MCF 10A (cell line): ENCODE measurements at regions not wholly inside any gene's neighbourhood (a gene's known extent, or its start where the extent isn't known, plus 50 kb on each side); places are given as distances from the start of the nearest gene placed in this dataset.

Source experiments
- BruUV-seq: library from RNA; stranded (reverse); fragments of 400-500 nt; replicated peaks from 2 replicates; lab custom pipeline; 2021; lab: Mats Ljungman, UMichigan
- CTCF ChIA-PET: fragments of 300-600 bp; sonication (Branson Sonifier 250); formaldehyde crosslinking; extraction: SDS; loops from one replicate; lab custom pipeline; 2021; ENCODE audit warnings: antibody characterized with exemption, inconsistent platforms; lab: Yijun Ruan, JAX
- POLR2A ChIA-PET: fragments of 300-600, 350-650 bp; sonication (Branson Sonifier 250); formaldehyde crosslinking; extraction: SDS; loops from one replicate; lab custom pipeline; 2020; ENCODE audit warnings: antibody characterized with exemption, inconsistent platforms; lab: Yijun Ruan, JAX
- DNase-seq: peaks from one replicate; pipeline ENCODE4 v3.0.0-alpha.2; 2018; ENCODE audit not compliant: unreplicated experiment
- H3K27ac Mint-ChIP-seq: one replicate; pipeline ENCODE4 v1.8.0; 2022; ENCODE audit warnings: mild to moderate bottlenecking, low read depth, mixed read lengths; ENCODE audit not compliant: unreplicated experiment
- H3K27me3 Mint-ChIP-seq: one replicate; pipeline ENCODE4 v1.8.0; 2022; ENCODE audit warnings: mixed read lengths; ENCODE audit not compliant: insufficient read depth, unreplicated experiment
- H3K36me3 Mint-ChIP-seq: one replicate; pipeline ENCODE4 v1.8.0; 2022; ENCODE audit warnings: mild to moderate bottlenecking, moderate library complexity, mixed read lengths; ENCODE audit not compliant: insufficient read depth, unreplicated experiment
- H3K4me1 Mint-ChIP-seq: one replicate; pipeline ENCODE4 v1.8.0; 2022; ENCODE audit warnings: mixed read lengths; ENCODE audit not compliant: insufficient read depth, unreplicated experiment
- H3K4me3 Mint-ChIP-seq: one replicate; pipeline ENCODE4 v1.8.0; 2022; ENCODE audit warnings: mild to moderate bottlenecking, moderate library complexity, mixed read lengths; ENCODE audit not compliant: unreplicated experiment
- H3K9me3 Mint-ChIP-seq: one replicate; pipeline ENCODE4 v1.8.0; 2022; ENCODE audit warnings: mixed read lengths; ENCODE audit not compliant: unreplicated experiment
- CTCF ChIP-seq: fragments of 200-600 bp; IDR thresholded peaks from one replicate; pipeline ENCODE4 v1.8.0; 2022; ENCODE audit warnings: antibody characterized with exemption, mild to moderate bottlenecking; ENCODE audit not compliant: unreplicated experiment
- intact Hi-C: fragments of 100-400 bp; cut with micrococcal nuclease; formaldehyde crosslinking; loops from 2 replicates; pipeline ENCODE4 v1.14.1; 2022

GRCh38 chr5:18745042-18745987 is 1111.1 kb downstream of the TAF11L14 start:
- no peak for DNase-seq
- Mint-ChIP-seq H3K4me3 (no peak overlapping the region), H3K27ac (no peak overlapping the region), H3K4me1 (no peaks in the 10 kb centered on the region), H3K9me3 (no peaks in the 10 kb centered on the region), H3K36me3 (no peaks in the 10 kb centered on the region), H3K27me3 (no peaks in the 10 kb centered on the region)
- ChIA-PET POLR2A (no interaction called here), CTCF (interaction anchor here (0.7 to 1.0 kb wide), 2 partner anchors 279 to 862 kb away, joined by 3 read pairs; no protein-coding TSS in a partner anchor)
- TF ChIP-seq CTCF, result no peak
- no TSS peak for BruUV-seq
- intact Hi-C loops, result no loop called here

GRCh38 chr5:18745988-18746615 is 1111.8 kb downstream of the TAF11L14 start:
- no peaks in the 10 kb centered on the region for H3K9me3 Mint-ChIP-seq
- no peaks in the 10 kb centered on the region for H3K4me1 Mint-ChIP-seq
- no peak overlapping the region for H3K27ac Mint-ChIP-seq
- no TSS peak for BruUV-seq
- DNase-seq, result no peak
- H3K36me3 Mint-ChIP-seq, result no peaks in the 10 kb centered on the region
- intact Hi-C loops, result no loop called here
- no peak for TF ChIP-seq CTCF
- H3K27me3 Mint-ChIP-seq, result no peaks in the 10 kb centered on the region
- H3K4me3 Mint-ChIP-seq, result no peak overlapping the region
- ChIA-PET POLR2A (no interaction called here), CTCF (interaction anchor here (0.7 to 1.0 kb wide), 2 partner anchors 280 to 861 kb away, joined by 3 read pairs; no protein-coding TSS in a partner anchor)

- intact Hi-C loops, result no loop called here
- no peaks in the 10 kb centered on the region for H3K4me1 Mint-ChIP-seq
- no TSS peak for BruUV-seq
Measured at GRCh38 chr5:18749763-18750162, 1115.5 kb downstream of the TAF11L14 start.

More at GRCh38 chr5:18749763-18750162, 1115.5 kb downstream of the TAF11L14 start:
- no peak overlapping the region for H3K4me3 Mint-ChIP-seq
- H3K27me3 Mint-ChIP-seq, result no peaks in the 10 kb centered on the region
- no peak overlapping the region for H3K27ac Mint-ChIP-seq
- no peaks in the 10 kb centered on the region for H3K9me3 Mint-ChIP-seq
- DNase-seq, result no peak
- ChIA-PET CTCF (no interaction called here), POLR2A (no interaction called here)
- no peaks in the 10 kb centered on the region for H3K36me3 Mint-ChIP-seq
- no peak for TF ChIP-seq CTCF
